HG02588 (cell line): ENCODE measurements at regions not wholly inside any gene's neighbourhood (a gene's known extent, or its start where the extent isn't known, plus 50 kb on each side); places are given as distances from the start of the nearest gene placed in this dataset.

Experiments
- ATAC-seq: cut with Tn5 transposase; IDR thresholded peaks from one replicate; pipeline ENCODE4 v1.9.1; 2021; ENCODE audit warnings: mild to moderate bottlenecking, moderate library complexity; ENCODE audit not compliant: unreplicated experiment

- ATAC-seq: no peak
Observed at GRCh38 chr10:21069929-21070700, 173.0 kb upstream of the NEBL start.

- ATAC-seq: no peak
Observed at GRCh38 chr10:21069278-21069677, 172.2 kb upstream of the NEBL start.

- ATAC-seq: no peak
Observed at GRCh38 chr10:21068026-21068656, 171.0 kb upstream of the NEBL start.

GRCh38 chr10:21065621-21066248 lies 168.6 kb upstream of the NEBL start:
- ATAC-seq: no peak

- no peak for ATAC-seq
Observed at GRCh38 chr10:21061982-21062381, 164.9 kb upstream of the NEBL start.

GRCh38 chr10:21061184-21061583 lies 164.1 kb upstream of the NEBL start:
- ATAC-seq: no peak

- no peak for ATAC-seq
Observed at GRCh38 chr10:21060626-21061025, 163.5 kb upstream of the NEBL start.

GRCh38 chr10:21057989-21058388 lies 160.9 kb upstream of the NEBL start:
- ATAC-seq: no peak

- ATAC-seq: no peak
Observed at GRCh38 chr10:21057436-21057835, 160.3 kb upstream of the NEBL start.

GRCh38 chr10:21056461-21056860 lies 159.3 kb upstream of the NEBL start:
- no peak for ATAC-seq

- ATAC-seq: no peak
Observed at GRCh38 chr10:21055339-21056135, 158.4 kb upstream of the NEBL start.

- ATAC-seq: no peak
Observed at GRCh38 chr10:21053953-21054690, 157.0 kb upstream of the NEBL start.

GRCh38 chr10:21052709-21053104 lies 155.6 kb upstream of the NEBL start:
- no peak for ATAC-seq

- no peak for ATAC-seq
Observed at GRCh38 chr10:21052072-21052708, 155.1 kb upstream of the NEBL start.

- ATAC-seq: no peak
Observed at GRCh38 chr10:21049482-21049881, 152.4 kb upstream of the NEBL start.

GRCh38 chr10:21048068-21048467 lies 151.0 kb upstream of the NEBL start:
- no peak for ATAC-seq

- ATAC-seq: no peak
Observed at GRCh38 chr10:21047511-21047910, 150.4 kb upstream of the NEBL start.

GRCh38 chr10:21047096-21047495 lies 150.0 kb upstream of the NEBL start:
- ATAC-seq: no peak

GRCh38 chr10:21043044-21043443 lies 145.9 kb upstream of the NEBL start:
- no peak for ATAC-seq

- no peak for ATAC-seq
Observed at GRCh38 chr10:21042536-21042935, 145.4 kb upstream of the NEBL start.
